Spleen (tissue), 7 donors: ENCODE measurements at regions not wholly inside any gene's neighbourhood (a gene's known extent, or its start where the extent isn't known, plus 50 kb on each side); places are given as distances from the start of the nearest gene placed in this dataset.

Experiments
- CTCF ChIP-seq, 11 experiments: fragments of 200-600 bp in 7 of 11; fragments of 450-650 bp in 4 of 11; sonication (generic) in 4 of 11; IDR thresholded peaks in 8 of 11; conservative IDR thresholded peaks in 3 of 11; 1 replicate in 7 of 11; 2 replicates in 4 of 11; pipeline versions ENCODE4 v1.4.0 to v1.8.0; 2016 to 2021; ENCODE audit warnings: antibody characterized with exemption in 11 of 11, inconsistent platforms in 4 of 11, mild to moderate bottlenecking in 1 of 11
- POLR2AphosphoS5 ChIP-seq, 3 donors: sonication (generic); formaldehyde crosslinking; IDR thresholded peaks; one replicate each; pipeline ENCODE4 v1.5.1; 2017; ENCODE audit warnings: antibody characterized with exemption in 3 of 3
- donor health status: DM: no; HTN: no; CAD: no; lungs with moderate emphysema.
- donor health status: DM: no; HTN: no; CAD: no.
- donor health status: DM: no; HTN: no; CAD: no.

- TF ChIP-seq CTCF (IDR thresholded peaks at IDR 0.05 in 8 of 11, conservative IDR thresholded peaks at IDR 0.05 in 3 of 11), result no peak
- no peak for TF ChIP-seq POLR2AphosphoS5 (IDR thresholded peaks at IDR 0.05)
Measured at GRCh38 chr15:30010746-30011145, 72.0 kb upstream of the GOLGA8J start.
